Neural crest cell (in vitro differentiated cells): ENCODE measurements at regions not wholly inside any gene's neighbourhood (a gene's known extent, or its start where the extent isn't known, plus 50 kb on each side); places are given as distances from the start of the nearest gene placed in this dataset.

Source experiments
- DNase-seq: peaks from one replicate; pipeline ENCODE4 v3.0.0; 2021; ENCODE audit warnings: low read depth, mixed read lengths, low spot score
- H3K27ac Mint-ChIP-seq: one replicate; pipeline ENCODE4 v1.8.0; 2021; ENCODE audit warnings: mild to moderate bottlenecking, mixed read lengths; ENCODE audit not compliant: unreplicated experiment
- H3K27me3 Mint-ChIP-seq: 2 replicates; pipeline ENCODE4 v1.8.0; 2021; ENCODE audit warnings: low read depth, mild to moderate bottlenecking, mixed read lengths
- H3K36me3 Mint-ChIP-seq: 2 replicates; pipeline ENCODE4 v1.8.0; 2021; ENCODE audit warnings: low read depth, mild to moderate bottlenecking, mixed read lengths
- H3K4me1 Mint-ChIP-seq: 2 replicates; pipeline ENCODE4 v1.8.0; 2021; ENCODE audit warnings: mixed read lengths
- H3K4me3 Mint-ChIP-seq: one replicate; pipeline ENCODE4 v1.8.0; 2021; ENCODE audit warnings: mild to moderate bottlenecking, mixed read lengths
- H3K9me3 Mint-ChIP-seq: 2 replicates; pipeline ENCODE4 v1.8.0; 2021; ENCODE audit warnings: mixed read lengths
- CTCF ChIP-seq: fragments of 200-600 bp; sonication (generic); conservative IDR thresholded peaks from 2 replicates; pipeline ENCODE4 v1.5.0; 2021; ENCODE audit warnings: antibody characterized with exemption, mild to moderate bottlenecking

DNA sequence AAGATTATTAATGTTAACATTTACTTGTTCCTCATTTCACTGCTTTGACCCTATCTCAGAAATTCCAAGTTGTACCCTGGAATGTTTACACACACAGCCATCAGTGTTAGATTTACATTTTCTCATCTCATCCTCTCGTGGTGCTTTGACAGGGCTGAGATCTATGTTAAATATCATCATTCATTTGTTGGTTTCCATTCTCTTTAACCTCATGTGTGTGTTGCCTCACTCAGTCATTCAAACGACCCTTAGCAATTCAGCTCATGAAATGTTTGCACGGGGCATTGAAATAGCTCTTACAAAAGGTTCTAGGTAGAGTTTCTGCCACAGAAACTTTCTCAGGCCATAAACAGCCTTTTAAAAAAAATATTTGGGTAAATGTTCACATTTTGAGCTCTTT, 369.6 kb upstream of the MAF start:
- no peaks in the 10 kb centered on the region for H3K4me1 Mint-ChIP-seq
- H3K36me3 Mint-ChIP-seq: no peaks in the 10 kb centered on the region
- no peak for DNase-seq
- no peaks in the 10 kb centered on the region for H3K9me3 Mint-ChIP-seq
- H3K27ac Mint-ChIP-seq: no peak overlapping the region
- no peak overlapping the region for H3K4me3 Mint-ChIP-seq
- H3K27me3 Mint-ChIP-seq: peaks cover 4% of the 10 kb centered on the region
- TF ChIP-seq CTCF: no peak

GRCh38 chr16:79969458-79969857, 368.9 kb upstream of the MAF start:
- TF ChIP-seq CTCF: no peak
- H3K9me3 Mint-ChIP-seq: no peaks in the 10 kb centered on the region
- H3K36me3 Mint-ChIP-seq: no peaks in the 10 kb centered on the region
- no peak for DNase-seq
- H3K4me1 Mint-ChIP-seq: no peaks in the 10 kb centered on the region
- H3K4me3 Mint-ChIP-seq: no peak overlapping the region
- peaks cover 4% of the 10 kb centered on the region for H3K27me3 Mint-ChIP-seq
- H3K27ac Mint-ChIP-seq: no peak overlapping the region

GRCh38 chr16:79966226-79966625, 365.7 kb upstream of the MAF start:
- no peak overlapping the region for H3K4me3 Mint-ChIP-seq
- peaks cover 7% of the 10 kb centered on the region for H3K27me3 Mint-ChIP-seq
- DNase-seq: no peak
- no peaks in the 10 kb centered on the region for H3K36me3 Mint-ChIP-seq
- no peak for TF ChIP-seq CTCF
- H3K4me1 Mint-ChIP-seq: no peaks in the 10 kb centered on the region
- no peak overlapping the region for H3K27ac Mint-ChIP-seq
- peaks cover 3% of the 10 kb centered on the region for H3K9me3 Mint-ChIP-seq

DNA sequence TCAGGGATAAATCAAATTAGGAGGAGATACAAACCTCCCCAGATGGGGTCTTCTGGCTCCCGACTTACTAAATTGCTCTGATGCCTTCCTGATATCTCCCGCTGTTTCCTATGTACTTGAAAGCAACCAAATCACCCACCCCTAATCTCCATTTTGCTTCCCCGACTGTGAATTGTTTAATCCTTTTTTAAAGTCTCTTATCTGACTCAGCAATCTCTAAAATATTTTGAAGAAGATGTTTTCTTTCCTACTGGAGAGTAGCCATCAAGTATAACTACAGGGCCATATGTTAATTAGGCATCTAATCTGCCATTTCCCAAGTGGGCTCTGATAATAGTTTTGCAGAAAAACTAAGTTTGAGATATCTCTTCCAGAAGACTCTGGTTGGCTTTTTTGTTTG, 365.2 kb upstream of the MAF start:
- Mint-ChIP-seq H3K9me3 (peaks cover 3% of the 10 kb centered on the region), H3K27me3 (peaks cover 7% of the 10 kb centered on the region), H3K36me3 (no peaks in the 10 kb centered on the region), H3K4me3 (no peak overlapping the region), H3K4me1 (no peaks in the 10 kb centered on the region), H3K27ac (no peak overlapping the region)
- DNase-seq: no peak
- TF ChIP-seq CTCF: no peak

- Mint-ChIP-seq H3K4me3 (no peak overlapping the region), H3K27ac (no peak overlapping the region), H3K9me3 (peaks cover 3% of the 10 kb centered on the region), H3K4me1 (no peaks in the 10 kb centered on the region), H3K27me3 (peaks cover 7% of the 10 kb centered on the region), H3K36me3 (no peaks in the 10 kb centered on the region)
- no peak for TF ChIP-seq CTCF
- no peak for DNase-seq
Measured at GRCh38 chr16:79964104-79964503, 363.6 kb upstream of the MAF start.

GRCh38 chr16:79962962-79963361, 362.4 kb upstream of the MAF start:
- Mint-ChIP-seq H3K27ac (no peak overlapping the region), H3K36me3 (no peaks in the 10 kb centered on the region), H3K9me3 (peaks cover 8% of the 10 kb centered on the region), H3K27me3 (peaks cover 7% of the 10 kb centered on the region), H3K4me1 (no peaks in the 10 kb centered on the region), H3K4me3 (no peak overlapping the region)
- no peak for TF ChIP-seq CTCF
- no peak for DNase-seq
